Limb (tissue), 2 donors: ENCODE measurements at regions not wholly inside any gene's neighbourhood (a gene's known extent, or its start where the extent isn't known, plus 50 kb on each side); places are given as distances from the start of the nearest gene placed in this dataset.

Experiments used
- DNase-seq, 2 donors: peaks; one replicate each; pipeline ENCODE4 v3.0.0-alpha.2; 2016; ENCODE audit errors: extremely low spot score in 2 of 2

DNA sequence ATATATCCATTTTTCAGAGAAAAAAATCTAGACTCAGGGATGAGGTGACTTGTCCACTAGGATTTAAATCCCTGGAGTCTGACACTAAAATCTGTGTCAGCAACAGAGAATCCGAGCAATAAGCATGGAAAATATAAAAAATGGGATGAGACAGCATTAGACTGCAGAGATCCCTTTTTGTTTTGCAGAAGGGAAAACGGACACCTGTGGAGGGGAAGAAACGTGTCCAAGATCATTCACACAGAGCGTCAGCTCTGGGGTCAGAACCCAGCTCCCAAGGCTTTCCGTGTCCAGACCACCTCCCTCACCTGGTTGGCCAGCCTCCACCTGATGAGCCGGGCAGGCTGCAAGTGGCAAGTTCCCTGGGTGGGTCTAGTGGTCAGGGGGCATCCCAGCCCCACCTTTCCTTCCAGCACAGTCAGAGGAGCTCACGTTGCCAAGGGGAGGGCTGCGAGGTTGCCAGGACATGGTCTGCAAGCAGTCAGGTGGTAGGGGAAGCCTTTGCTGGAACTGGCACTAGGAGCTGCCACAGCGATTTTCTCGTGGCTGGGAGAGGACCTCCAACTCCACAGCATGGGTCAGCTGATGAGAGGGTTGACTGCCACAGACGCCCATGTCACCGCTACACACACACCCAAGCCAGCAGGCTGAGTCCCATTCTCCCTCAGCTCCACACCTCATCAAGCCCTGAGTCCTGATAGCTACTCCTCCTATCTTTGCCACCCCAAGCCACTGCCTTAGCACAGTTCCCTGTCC, 65.9 kb upstream of the CPLX2 start:
- no peak for DNase-seq

DNA sequence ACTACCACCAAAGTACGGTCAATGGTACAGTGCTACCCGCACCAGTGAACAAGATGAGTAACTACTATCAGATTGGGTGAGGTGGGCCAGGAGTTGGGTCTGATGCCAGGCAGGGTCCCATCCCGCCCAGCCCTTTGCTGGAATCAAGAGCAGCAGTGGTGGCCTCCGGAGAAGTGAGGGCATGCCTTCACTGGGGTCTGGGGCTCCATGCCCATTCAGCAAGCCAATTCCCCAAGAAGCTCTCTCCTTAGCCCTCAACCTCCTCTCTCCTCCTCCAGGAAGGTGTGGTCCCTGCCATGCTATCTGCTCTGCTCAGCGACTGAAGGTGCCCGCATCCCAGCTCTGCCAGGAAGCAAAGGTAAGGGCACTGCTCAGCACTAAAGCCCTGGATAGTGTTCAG, 62.7 kb upstream of the CPLX2 start:
- no peak for DNase-seq

DNA sequence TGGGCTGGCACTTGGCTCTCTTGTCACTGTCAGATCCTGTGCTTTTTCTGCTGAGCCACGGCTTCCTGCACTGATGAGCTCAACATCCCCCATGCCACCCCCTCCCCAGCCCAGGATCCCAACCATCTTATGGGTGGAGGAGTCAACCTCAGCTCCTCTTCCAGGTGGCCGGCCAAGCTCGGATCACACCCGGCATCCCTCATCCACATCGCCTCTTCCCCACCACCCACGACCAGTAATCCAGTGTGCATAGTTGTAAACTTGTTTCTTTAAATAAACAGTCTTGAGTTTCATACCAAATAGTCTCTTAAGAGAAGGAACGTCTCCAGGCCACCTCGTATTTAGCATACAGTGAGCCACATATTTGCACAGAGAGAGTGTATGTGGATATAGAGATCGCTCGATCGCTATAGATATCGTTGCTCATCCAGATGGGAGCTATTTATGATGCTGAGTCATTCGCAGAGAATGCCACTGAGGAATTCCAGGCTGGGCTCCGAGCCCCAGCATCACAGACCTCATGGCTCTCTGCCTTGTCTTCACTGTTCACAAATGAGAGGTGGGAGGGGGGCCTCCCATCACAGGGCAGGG, 61.8 kb upstream of the CPLX2 start:
- DNase-seq, result peak in 1 of 2 donors; percentile 32

DNA sequence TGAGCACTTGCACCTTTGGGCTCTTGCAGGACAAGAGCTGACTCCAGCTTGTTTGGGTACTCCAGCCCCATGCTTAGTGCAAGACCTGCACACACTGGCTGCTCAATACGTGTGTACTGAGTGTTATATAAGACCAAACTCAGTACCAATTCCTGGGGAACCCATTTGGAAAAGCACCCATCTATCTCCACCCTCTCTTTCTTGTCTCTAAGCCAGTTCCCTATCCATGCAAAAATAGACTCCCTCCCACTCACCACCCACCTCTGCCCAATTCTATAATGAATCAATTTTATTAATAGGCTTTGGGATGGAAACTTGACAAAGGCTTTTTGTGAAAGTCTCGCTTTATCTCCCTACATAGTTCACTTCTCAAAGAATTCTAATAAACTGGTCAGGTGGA, 60.9 kb upstream of the CPLX2 start:
- DNase-seq, result no peak

DNA sequence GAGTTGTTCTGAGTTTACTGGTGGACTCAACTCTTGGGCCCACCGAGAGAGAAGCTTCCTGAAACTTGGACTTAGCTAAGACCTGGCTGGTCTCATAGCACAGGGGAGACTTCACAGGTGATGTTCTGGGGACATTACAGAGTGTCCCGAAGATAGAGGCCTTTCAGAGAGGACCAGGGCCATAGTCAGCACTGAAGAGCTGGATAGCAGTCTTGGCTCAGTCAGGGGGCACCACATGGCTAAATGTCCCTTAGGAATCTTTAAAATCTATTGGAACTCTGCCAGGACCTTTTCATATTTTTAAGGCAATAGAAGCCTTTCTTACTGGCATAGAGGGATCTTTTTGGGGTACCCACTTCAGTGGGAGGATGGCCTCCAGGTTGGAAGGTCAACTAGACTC, 59.8 kb upstream of the CPLX2 start:
- no peak for DNase-seq

DNA sequence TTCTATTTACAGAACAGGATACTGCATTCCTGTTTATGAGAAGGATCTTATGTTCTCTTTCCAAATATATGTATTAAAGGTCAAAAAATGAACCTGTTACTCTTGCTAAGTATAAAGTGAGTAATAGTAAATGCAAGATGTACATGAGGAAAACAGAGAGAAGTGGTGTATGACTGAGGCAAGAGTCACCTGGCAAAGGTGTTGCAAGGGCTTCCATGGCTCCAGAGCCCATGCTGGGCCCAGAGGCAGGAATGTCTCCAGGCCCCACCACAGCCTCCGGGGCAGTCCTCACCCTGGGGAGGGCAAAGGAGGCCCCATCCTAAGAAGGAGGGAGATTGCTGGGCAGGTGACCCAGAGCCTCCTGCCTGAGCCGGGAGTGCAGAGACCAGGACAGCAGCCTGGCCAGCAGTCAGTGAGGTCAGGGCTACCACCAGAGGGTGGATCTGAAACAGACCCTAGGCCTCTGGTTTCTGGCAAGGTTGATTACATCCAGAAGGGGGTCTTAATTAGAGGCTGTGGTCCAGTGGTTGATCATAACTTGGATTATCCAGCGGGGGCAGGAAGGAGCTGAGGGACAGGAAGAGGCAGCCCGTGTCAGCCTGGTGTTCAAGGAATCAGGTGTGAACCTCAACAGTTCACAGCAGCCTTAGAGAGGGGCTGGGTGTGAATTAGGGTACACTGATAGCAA, 57.3 kb upstream of the CPLX2 start:
- DNase-seq, result no peak

DNA sequence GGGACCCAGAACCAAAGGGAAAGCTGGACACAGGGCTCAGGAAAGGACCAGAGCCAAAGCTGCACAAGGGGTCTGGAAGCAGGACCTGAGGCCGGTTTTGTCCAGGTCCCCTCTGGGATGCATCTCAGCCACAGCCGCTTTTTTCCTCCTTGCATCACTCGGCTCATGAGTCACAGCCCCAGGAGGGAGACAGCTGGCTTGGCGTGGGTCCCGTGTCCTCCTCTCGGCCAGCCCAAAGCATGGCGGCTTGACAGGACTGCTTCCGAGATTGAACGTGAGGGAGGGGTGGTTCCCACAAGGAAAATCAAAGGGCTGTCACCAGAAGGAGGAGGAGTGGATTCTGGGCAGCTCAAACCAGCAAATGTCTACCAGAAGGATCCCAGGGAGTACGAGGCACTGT, 56.7 kb upstream of the CPLX2 start:
- no peak for DNase-seq

DNA sequence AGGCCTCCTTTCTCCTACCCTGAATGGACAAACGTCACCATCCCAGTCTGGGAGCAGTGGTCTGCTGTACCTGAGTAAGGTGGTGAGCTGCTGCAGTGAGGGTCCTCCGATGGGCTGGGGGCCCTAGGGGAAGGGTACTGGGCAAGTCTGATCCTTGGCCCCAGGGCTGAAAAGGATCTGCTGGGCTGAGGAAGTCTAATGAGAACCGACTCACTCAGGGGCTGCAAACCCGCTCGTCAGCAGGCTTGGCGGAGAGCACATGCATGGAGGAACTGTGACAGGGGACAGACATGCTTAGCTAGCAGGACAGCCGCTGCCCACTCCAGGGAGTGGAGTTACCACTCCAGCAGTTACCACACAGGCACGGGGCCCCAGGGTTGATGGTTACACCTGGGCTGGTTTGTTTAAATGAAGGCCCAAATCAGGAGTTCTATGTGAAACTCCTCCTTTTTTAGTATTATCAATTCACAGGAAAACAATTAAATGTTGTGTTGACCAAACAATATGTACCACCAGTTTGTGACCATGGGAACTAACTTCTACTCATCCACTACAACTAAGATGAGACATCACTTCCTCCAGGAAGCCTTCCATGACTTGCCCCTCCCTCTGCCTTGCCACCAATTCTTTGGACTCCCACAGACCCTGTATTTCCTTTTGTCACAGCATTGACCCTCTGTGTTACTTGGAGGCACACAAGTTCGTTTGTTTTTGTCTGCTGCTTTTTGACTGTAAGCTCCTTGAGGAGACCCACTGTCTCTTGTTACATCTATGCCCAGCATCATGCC, 56.1 kb upstream of the CPLX2 start:
- DNase-seq, result no peak

DNA sequence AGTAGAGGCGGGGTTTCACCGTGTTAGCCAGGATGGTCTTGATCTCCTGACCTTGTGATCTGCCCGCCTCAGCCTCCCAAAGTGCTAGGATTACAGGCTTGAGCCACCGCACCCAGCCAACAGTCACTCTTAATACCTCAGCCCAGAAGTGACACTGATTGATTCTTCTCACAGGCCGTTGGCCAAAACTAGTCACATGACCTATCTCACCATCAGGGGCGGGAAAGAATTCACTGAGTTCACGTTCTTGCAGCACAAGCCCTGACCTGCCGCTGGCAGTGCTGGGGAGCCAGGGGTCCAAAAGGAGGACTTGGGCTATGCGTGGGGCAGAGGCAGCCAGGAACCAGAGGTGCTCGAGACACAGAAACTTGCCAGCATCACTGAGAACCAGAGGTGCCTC, 55.0 kb upstream of the CPLX2 start:
- no peak for DNase-seq

DNA sequence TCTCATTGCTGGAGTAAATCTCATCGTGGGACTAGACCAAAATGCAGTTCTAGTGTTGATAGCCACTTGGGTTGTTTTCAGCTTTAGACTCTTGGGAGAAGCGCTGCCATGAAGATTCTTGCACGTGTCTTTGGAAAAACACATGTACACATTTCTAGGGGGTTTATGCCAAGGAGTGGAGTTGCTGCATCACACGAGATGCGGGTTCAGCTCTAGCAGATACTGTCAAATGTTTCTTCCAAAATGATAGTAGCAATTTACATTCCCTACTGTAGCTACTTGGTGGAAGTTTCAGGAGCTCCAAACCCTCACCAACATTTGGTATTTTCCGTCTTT, 52.3 kb upstream of the CPLX2 start:
- DNase-seq, result no peak

DNA sequence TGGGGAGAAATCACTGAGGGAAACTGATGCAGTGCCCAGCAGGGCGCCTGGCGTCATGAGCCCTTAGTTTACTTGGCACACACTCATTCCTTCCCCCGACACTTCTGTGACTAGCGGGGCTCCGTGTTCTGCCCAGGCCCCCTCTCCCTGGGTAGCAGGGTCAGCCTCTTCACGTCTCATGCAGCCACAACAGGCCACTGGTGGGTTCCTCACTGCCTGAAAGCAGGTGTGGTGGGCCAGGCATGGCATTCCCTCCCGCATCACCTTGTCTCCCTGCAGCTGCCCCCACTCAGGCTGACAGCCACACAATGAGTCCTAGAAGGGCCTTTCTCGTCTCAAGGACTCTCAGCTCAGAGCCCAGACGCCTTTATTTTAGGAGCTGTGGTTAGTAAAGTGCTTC, 51.1 kb upstream of the CPLX2 start:
- DNase-seq, result no peak
